ENCODE measurements at regions not wholly inside any gene's neighbourhood (a gene's known extent, or its start where the extent isn't known, plus 50 kb on each side); places are given as distances from the start of the nearest gene placed in this dataset.

DNA sequence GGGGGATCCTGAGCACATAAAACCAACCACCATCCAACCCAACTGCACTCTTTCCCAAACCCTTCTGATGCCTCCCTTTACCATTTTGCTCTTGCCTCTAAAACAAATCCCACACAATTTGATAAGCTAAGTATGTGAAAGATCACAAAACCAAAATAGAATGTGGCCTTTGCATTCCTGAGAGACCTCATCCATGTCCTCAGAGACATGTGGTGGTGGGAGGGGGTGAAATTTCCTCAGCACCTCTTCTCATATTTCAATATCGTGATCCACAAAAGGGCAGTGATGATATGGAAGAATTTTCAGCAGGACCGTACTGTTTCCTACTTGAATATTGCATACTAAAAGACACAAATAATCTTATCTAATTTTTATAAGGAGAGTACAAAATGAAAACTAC, 423.3 kb downstream of the TLE1 start:
- no peak for DNase-seq (ENCODE audit: low read depth in 4 of 4, low spot score in 1 of 4)

DNA sequence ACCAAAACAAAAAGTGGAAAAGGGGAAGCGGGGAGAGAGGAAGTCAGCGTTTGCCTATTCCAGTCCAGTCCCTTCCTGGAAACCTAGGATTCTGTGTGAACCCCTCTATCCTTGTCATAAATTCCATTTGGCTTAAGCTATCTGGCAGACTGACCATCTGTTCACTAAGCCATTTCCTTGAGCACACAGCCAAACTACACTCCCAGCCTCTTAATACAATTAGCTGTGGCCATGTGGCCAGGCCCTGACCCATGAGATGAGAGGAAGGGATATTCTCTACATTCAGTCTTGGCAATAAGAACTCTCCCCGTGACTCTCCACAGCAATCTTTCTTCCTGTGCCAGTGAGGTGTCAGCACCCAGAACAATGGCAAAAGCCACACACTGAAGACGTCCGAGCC, 424.8 kb downstream of the TLE1 start:
- no peak for DNase-seq (ENCODE audit: low read depth in 4 of 4, low spot score in 1 of 4)

- no peak for DNase-seq (ENCODE audit: low read depth in 4 of 4, low spot score in 1 of 4)
These were observed 429.5 kb downstream of the TLE1 start for GRCh38 chr9:81259896-81260295.

DNA sequence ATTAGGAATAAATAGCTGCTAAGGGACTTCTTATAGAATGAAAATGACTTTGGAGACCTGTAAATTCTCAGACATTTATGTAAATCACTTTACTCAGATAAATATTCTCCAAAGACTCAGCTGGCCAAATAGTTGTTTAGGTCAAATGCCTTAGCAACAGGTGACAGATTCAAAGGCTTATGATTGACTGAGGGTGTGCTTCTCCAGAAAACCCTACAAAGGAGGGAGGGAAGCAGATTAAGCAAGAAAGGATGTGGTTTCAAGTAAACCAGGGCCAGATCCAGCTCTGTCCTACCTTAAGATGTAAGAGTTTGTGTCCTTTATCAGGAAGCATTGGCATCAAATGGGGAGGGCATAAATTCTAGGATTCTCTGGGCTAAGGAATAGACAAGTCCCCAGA, 433.0 kb downstream of the TLE1 start:
- no peak for DNase-seq (ENCODE audit: low read depth in 4 of 4, low spot score in 1 of 4)

DNA sequence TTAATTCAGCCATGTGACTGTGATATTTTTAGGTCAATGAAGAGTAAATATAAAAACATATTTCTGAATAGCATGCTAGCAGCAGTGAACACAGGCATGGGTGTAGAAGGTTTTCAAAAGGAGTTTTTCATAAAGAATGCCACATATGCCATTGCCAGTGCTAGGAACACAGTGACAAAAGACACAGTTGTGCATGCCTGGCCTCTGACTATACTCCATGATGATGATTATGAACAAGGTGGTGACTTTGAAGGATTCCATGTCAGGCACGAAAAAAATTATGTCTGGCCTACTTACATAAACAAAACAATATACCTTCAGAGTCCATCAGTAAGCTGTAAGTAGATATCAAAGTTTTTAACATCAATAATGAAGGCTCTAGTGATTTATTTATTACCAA, 438.7 kb downstream of the TLE1 start:
- DNase-seq (ENCODE audit: low read depth in 4 of 4, low spot score in 1 of 4): no peak

DNA sequence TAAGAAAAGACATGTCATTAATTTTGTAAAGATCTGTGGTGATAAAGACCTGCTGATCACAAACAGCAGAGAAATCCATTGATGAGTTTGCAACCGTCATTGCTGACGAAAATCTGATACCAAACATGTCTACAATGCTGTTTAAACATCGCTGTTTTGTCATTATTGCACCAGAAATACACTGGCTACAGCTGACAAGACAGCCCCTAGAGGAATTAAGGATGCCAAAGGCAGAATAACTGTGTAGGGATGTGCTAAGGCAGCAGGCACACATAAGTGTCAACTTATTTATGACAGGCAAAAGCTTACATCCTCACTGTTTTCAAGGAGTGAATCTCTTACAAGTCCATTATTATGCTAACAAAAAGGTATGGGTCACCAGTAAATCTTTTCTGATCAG, 439.3 kb downstream of the TLE1 start:
- no peak for DNase-seq (ENCODE audit: low read depth in 4 of 4, low spot score in 1 of 4)

DNA sequence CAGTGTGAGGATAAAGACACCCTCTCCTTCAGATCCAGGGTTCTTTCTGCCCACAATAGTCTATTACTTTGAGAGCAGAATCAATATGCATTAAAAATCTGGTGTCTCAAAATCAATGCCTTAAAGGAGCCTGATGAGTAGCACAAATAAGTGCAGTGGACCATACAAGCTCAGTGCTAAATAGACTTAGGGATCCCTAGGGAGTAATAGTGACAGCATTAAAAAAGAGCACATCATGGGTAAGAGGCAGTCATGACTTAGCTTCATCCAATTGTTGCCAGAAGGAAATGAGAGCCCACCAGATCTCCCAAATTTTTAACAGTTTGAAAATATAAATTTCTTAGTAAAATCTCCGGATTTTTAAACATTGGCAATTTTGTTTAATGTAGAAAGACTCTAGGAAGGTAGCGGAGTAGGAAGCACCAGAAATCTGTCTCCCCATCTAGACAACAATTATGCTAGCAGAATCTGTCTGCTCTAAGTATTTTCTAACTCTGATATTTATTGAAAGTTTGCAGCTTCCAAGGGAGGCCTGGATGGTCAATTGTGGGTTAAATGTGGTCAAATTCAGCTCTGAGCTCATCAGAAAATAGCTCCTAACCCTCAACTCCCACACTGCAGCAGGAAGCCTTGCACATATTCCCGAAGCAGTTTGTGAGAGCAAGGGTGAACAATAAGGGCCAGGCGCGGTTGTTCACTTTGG, 443.9 kb downstream of the TLE1 start:
- no peak for DNase-seq (ENCODE audit: low read depth in 4 of 4, low spot score in 1 of 4)

DNA sequence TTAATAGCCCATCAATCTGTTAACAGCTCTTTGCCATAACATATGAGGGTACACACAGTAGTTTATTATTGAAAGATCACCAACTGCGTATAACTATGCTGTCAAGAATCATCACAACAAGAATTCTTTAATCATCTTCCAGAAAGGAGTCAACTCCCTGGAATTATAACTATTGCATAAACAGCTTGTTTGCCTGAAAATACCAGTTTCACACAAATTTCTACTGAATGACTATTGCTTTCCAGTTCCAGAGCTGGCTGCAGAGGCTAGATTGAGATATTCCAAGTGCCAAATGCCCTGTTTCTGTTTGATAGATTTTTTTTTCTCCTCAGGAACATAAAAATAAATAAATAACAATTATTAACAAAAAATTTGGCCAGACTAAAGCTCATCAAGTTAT, 444.7 kb downstream of the TLE1 start:
- DNase-seq (ENCODE audit: low read depth in 4 of 4, low spot score in 1 of 4): no peak

DNA sequence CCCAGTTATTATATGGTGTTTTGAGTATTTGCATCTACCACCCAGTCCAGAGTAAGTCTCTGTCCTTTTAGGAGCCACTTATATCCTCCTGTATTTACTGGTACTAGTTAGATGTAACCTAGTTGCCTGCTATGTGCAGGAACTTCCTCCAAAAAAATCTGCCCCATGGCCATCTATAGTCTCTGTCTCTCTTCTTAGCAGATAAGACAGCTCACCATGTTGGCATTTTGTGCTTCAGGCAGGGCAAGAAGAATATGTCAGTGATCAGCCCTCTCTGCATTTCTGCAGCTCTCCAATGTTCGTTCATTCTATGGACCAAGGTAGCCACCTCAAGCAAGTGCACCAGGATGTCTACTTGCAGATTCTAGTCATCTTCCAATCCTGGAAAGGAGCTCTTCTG, 446.5 kb downstream of the TLE1 start:
- no peak for DNase-seq (ENCODE audit: low read depth in 4 of 4, low spot score in 1 of 4)

GRCh38 chr9:81239388-81239787, 450.0 kb downstream of the TLE1 start:
- no peak for DNase-seq (ENCODE audit: low read depth in 4 of 4, low spot score in 1 of 4)

DNA sequence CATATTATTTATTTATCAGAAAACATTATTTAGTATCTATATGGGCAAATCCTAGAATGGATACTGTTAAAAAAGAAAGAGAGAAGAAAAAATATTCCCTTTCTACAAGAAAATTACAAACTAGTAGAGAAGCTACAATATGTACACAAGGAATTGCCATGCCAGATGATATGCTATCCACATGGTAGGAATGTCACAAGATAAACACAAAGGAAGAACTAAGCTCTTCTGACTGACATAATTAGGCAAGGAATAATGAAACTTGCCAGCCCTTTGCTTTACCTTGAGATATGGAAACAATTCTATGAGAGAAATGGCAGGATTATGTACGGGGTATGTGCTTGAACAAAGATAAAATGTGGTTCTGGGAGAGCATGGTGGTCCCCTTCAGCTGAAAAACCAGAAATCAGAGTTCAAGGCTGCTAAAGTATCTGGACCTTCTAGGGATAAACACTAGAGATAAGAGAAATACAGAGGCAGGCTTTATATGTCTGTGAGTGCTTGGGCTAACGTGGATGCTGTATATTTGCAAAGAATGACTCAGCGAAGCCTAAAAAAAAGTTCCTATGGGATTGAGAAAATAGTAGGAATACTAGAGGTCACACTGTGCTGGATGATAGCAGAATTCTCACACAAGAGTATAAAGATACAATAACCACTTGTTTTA, 451.6 kb downstream of the TLE1 start:
- no peak for DNase-seq (ENCODE audit: low read depth in 4 of 4, low spot score in 1 of 4)

DNA sequence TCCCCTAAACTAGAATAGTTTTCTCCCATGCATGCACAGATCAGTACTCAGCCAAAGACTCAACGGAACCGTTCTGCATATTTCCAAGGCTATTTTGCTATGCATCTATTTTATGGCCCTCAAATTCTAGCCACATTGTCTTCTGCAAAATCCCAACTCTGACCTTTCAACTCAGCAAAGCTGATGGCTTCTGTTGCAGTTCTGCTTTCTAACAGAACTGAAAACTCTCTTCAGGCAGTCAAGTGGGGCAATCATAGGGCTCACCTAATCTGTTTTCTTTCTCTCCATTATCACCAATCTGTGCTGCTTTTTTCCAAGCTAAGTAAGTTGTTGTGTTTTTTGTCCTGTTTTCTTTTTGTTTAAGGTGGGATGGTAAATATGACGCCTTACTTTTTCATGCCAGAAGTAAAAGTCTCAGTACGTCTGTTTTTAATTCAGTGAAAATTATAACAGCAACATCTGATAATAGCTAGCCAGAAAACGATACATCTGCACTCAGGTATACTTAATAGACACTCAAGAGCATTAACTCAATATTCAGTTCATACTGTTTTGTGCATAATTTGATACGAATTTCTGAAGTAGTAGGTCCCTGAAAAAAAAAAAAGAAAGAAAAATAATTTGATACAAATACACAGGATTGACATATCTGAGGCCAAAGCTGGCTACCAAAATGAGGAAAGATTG, 454.3 kb downstream of the TLE1 start:
- no peak for DNase-seq (ENCODE audit: low read depth in 4 of 4, low spot score in 1 of 4)

- DNase-seq (ENCODE audit: low read depth in 4 of 4, low spot score in 1 of 4): no peak
These were observed 458.3 kb downstream of the TLE1 start for GRCh38 chr9:81231011-81231410.

GRCh38 chr9:81227507-81228245, 461.7 kb downstream of the TLE1 start:
- no peak for DNase-seq (ENCODE audit: low read depth in 4 of 4, low spot score in 1 of 4)

- DNase-seq (ENCODE audit: low read depth in 4 of 4, low spot score in 1 of 4): no peak
These were observed 463.8 kb downstream of the TLE1 start for GRCh38 chr9:81225596-81225995.

GRCh38 chr9:81224166-81225081, 464.9 kb downstream of the TLE1 start:
- no peak for DNase-seq (ENCODE audit: low read depth in 4 of 4, low spot score in 1 of 4)

DNA sequence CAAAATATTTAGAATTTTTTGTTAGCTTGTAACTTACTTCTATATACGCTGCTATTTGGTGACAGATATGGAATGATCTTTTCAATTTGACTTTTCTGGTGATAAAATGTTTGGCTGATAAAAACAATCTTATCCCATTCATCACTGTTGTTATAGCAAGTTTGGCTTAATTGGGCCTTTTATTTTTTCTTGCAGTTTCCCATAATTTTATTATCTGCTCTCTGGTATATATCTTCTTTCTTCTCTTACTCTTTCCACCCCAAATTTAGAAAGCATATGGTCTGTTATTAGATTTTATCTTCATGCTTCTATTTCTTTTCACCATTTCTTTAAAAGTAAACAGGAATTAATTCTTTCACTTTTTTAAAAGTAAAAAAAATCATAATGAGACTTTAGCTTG, 474.4 kb downstream of the TLE1 start:
- no peak for DNase-seq (ENCODE audit: low read depth in 4 of 4, low spot score in 1 of 4)

DNA sequence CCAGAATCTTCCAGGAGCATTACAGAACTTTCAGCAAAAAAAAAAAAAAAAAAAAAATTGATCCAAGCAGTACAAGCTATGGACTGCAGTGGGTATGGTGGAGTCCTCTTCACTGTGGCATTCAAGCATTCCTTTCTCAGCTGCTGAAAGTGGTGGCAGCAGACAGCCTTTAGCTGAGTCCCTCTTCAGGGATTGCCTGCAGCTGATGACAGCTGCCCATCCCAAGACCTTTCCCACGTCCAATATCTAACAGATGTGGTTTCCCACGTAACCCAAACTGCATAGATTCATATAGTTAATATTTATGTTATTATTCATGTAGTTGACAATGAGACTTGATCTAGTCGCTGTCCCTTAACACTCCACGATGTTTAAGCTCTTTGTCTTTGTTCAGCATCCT, 475.9 kb downstream of the TLE1 start:
- DNase-seq (ENCODE audit: low read depth in 4 of 4, low spot score in 1 of 4): no peak

DNA sequence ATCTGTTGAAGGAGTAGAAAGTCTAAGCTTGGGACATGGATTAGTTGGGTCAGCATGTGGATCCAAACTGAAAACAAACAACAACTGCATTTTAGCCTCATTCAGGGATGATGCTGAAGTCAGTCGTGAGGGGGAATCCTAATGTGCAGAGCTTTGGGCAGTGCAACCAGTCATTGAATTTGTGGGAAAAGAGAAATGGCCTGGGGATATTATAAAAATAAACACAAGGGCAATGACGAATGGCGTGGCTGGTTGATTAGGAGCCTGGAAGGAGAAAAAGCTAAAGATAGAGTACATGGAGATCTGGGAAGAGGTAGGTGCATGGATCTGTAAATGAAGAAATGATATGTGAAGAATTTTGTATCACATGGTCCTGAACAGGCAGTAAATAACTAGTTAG, 477.6 kb downstream of the TLE1 start:
- no peak for DNase-seq (ENCODE audit: low read depth in 4 of 4, low spot score in 1 of 4)

GRCh38 chr9:81207651-81208050, 481.7 kb downstream of the TLE1 start:
- no peak for DNase-seq (ENCODE audit: low read depth in 4 of 4, low spot score in 1 of 4)

DNA sequence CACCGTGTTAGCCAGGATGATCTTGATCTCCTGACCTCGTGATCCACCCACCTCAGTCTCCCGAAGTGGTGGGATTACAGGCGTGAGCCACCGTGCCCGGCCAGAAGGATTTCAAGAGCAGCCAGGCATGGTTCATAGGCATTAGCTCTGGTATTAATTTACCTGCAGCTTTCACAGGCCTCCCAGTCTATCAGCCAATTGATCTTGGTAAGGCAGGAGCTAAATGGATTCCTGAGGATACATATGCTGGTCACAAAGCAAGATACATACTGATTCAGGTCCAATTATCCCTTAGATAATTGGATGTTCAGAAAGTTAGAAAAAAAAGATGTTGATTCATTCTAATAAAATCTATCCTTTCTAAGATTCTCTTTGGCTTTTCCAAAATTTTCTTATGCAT, 487.1 kb downstream of the TLE1 start:
- DNase-seq (ENCODE audit: low read depth in 4 of 4, low spot score in 1 of 4): no peak
